Lower leg skin (tissue), 4 donors: ENCODE measurements at regions not wholly inside any gene's neighbourhood (a gene's known extent, or its start where the extent isn't known, plus 50 kb on each side); places are given as distances from the start of the nearest gene placed in this dataset.

ENCODE experiments used
- DNase-seq, 2 donors: peaks; one replicate each; pipeline ENCODE4 v3.0.0-alpha.2; 2019; ENCODE audit warnings: low spot score in 2 of 2
- H3K4me3 ChIP-seq: fragments of 200-600 bp; sonication (generic); 2 replicates; pipeline ENCODE4 v1.5.1; 2017; ENCODE audit warnings: mild to moderate bottlenecking, low read depth; ENCODE audit not compliant: poor library complexity, severe bottlenecking
- CTCF ChIP-seq, 3 donors: fragments of 450-650 bp; IDR thresholded peaks; one replicate each; pipeline ENCODE4 v1.5.1; 2016; ENCODE audit warnings: antibody characterized with exemption in 3 of 3, mild to moderate bottlenecking in 3 of 3, moderate library complexity in 2 of 3
- POLR2A ChIP-seq, 2 donors: fragments of 450-650 bp; IDR thresholded peaks; one replicate each; pipeline ENCODE4 v1.6.1; 2016 to 2017; ENCODE audit warnings: antibody characterized with exemption in 2 of 2, mild to moderate bottlenecking in 1 of 2, moderate library complexity in 1 of 2
- WGBS, 2 donors: methylation state at CpG; one replicate each; pipeline ENCODE4 v1.1.5; 2018; 5-methylcytosine and 5-hydroxymethylcytosine counted together
- intact Hi-C: fragments of 100-400 bp; cut with DNase I; formaldehyde crosslinking; loops from one replicate; pipeline ENCODE4 v1.15.0; 2023; ENCODE audit warnings: low total_unique reads

GRCh38 chr9:16286160-16286559 is 584.3 kb downstream of the BNC2 start:
- no peak for DNase-seq
- intact Hi-C loops = loop anchor here (5.0 kb wide), 1 partner anchor 1519 kb away; no protein-coding TSS in a partner anchor
- H3K4me3 ChIP-seq = no peak overlapping the region
- TF ChIP-seq POLR2A (IDR thresholded peaks at IDR 0.05) (no peak), CTCF (IDR thresholded peaks at IDR 0.05) (no peak)
- 75 to 87% methylated on average over 7 of the region's 7 CpGs for WGBS, 2 donors

- 82 to 86% methylated on average over 3 of the region's 3 CpGs for WGBS, 2 donors
- DNase-seq = no peak
- no peak overlapping the region for H3K4me3 ChIP-seq
- intact Hi-C loops = loop anchor here (5.0 kb wide), 1 partner anchor 1522 kb away; no protein-coding TSS in a partner anchor
- no peak for TF ChIP-seq CTCF (IDR thresholded peaks at IDR 0.05)
- TF ChIP-seq POLR2A (IDR thresholded peaks at IDR 0.05) = no peak
Observed at GRCh38 chr9:16289639-16290038, 580.8 kb downstream of the BNC2 start.

DNA sequence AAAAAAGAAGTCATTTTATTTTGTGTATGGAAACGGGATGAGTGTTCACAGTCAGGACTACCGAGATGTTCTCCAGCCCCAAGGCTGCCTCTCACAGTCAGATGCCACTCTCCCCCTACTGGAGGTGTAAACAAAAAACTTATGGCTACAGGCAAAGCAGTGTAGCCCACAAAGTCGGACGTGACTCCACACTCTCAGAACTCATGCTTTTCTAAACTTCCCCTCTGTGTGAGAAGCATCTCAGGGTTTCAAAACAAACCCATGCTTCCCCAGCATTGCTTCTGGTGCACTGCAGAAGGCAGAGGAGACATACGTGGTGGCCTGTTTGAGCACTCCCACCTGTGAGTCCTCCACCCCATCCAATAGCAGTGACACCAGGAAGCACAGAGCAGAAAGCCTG is 580.3 kb downstream of the BNC2 start:
- no peak overlapping the region for H3K4me3 ChIP-seq
- no peak for TF ChIP-seq POLR2A (IDR thresholded peaks at IDR 0.05)
- no peak for TF ChIP-seq CTCF (IDR thresholded peaks at IDR 0.05)
- intact Hi-C loops = no loop called here
- DNase-seq = no peak
- WGBS, 2 donors = 75 to 82% methylated on average over 5 of the region's 5 CpGs

DNA sequence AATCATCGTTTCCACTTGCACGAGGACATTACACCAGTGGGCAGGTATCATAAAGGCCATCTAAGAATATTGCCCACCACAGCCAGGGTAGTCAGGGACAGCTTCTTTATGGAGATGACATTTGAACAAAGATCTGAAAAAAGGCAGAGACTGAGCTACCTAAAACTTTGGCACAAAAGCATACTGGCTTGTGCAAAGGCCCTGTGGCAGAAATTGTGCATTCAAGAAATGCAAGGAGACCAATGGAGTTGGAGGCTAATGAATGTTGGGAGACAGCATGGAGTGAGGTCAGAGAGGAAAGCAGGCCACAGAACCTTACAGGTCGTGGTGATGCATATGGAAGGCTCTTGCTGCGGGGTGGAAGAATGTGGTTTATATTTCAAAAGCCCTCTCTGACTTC is 578.5 kb downstream of the BNC2 start:
- DNase-seq = no peak
- intact Hi-C loops = no loop called here
- WGBS, 2 donors = 94 to 98% methylated on average over 4 of the region's 4 CpGs
- no peak overlapping the region for H3K4me3 ChIP-seq
- TF ChIP-seq CTCF (IDR thresholded peaks at IDR 0.05) (no peak), POLR2A (IDR thresholded peaks at IDR 0.05) (no peak)

DNA sequence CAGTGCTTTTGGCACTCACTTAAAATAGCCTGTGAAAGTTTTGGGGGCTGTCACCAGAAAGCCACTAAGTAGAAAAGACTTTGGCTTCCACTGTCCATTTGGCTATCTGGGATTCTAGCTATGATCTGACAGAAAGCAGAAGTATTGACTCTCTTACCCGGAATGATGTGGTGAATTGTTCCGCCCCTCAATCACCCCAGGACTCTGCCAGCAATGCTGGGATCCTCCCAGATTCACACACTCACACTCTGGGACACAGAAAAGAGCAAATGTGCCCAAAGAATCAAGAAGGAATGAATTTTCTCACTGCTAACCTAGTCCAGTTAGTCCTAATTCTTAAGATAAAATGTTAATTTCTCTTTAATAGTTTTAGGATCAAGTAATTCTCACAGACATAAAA is 576.9 kb downstream of the BNC2 start:
- WGBS, 2 donors = 49 to 67% methylated on average over 2 of the region's 2 CpGs
- intact Hi-C loops = no loop called here

More for the DNA sequence above, 576.9 kb downstream of the BNC2 start:
- TF ChIP-seq POLR2A (IDR thresholded peaks at IDR 0.05) (no peak), CTCF (IDR thresholded peaks at IDR 0.05) (no peak)
- H3K4me3 ChIP-seq = no peak overlapping the region
- DNase-seq = peak in 1 of 2 donors; percentile 34
